GM12865 (cell line): ENCODE measurements at regions not wholly inside any gene's neighbourhood (a gene's known extent, or its start where the extent isn't known, plus 50 kb on each side); places are given as distances from the start of the nearest gene placed in this dataset.

Source experiments
- DNase-seq: peaks from one replicate; pipeline ENCODE4 v3.0.0; 2010; ENCODE audit warnings: low read depth
- H3K4me3 ChIP-seq: 2 replicates; pipeline ENCODE4 v1.5.1; 2011; ENCODE audit warnings: mild to moderate bottlenecking, low read depth, low read length, control low read depth
- TF ChIP-seq, protein P1 (sequence below): IDR thresholded peaks from 2 replicates; pipeline ENCODE4 v1.5.1; 2011; ENCODE audit warnings: low read length, control low read depth, low read depth, inconsistent platforms; ENCODE audit not compliant: insufficient read depth; ENCODE audit errors: missing control alignments

- DNase-seq = no peak
- no peak overlapping the region for H3K4me3 ChIP-seq
- TF ChIP-seq, protein P1, sequence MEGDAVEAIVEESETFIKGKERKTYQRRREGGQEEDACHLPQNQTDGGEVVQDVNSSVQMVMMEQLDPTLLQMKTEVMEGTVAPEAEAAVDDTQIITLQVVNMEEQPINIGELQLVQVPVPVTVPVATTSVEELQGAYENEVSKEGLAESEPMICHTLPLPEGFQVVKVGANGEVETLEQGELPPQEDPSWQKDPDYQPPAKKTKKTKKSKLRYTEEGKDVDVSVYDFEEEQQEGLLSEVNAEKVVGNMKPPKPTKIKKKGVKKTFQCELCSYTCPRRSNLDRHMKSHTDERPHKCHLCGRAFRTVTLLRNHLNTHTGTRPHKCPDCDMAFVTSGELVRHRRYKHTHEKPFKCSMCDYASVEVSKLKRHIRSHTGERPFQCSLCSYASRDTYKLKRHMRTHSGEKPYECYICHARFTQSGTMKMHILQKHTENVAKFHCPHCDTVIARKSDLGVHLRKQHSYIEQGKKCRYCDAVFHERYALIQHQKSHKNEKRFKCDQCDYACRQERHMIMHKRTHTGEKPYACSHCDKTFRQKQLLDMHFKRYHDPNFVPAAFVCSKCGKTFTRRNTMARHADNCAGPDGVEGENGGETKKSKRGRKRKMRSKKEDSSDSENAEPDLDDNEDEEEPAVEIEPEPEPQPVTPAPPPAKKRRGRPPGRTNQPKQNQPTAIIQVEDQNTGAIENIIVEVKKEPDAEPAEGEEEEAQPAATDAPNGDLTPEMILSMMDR = no peak
Observed at GRCh38 chr5:173501922-173502321, 114.5 kb downstream of the BOD1 start.

GRCh38 chr5:173501271-173501670, 115.2 kb downstream of the BOD1 start:
- TF ChIP-seq, protein P1 = no peak
- no peak overlapping the region for H3K4me3 ChIP-seq

DNA sequence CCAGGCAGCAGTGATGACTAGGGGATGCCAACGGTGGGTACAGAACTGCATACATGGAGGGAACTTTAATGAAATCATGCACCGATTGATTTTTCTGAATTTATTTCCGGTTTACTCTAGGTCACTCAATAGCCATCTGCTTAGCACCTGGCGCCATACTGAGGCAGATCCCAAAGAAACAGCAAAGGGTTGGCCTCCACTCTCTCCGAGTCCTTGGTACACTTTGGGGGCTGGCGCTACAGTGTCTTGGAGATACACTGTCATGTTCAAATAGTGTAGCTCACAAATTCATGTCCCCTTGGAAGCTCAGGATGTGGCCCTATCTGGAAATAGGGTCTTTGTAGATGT, 116.3 kb downstream of the BOD1 start:
- TF ChIP-seq, protein P1 = no peak
- DNase-seq = no peak

More at GRCh38 chr5:173501271-173501670, 115.2 kb downstream of the BOD1 start:
- DNase-seq = no peak

GRCh38 chr5:173499471-173500212, 116.8 kb downstream of the BOD1 start:
- no peak for DNase-seq
- no peak overlapping the region for H3K4me3 ChIP-seq
- TF ChIP-seq, protein P1 = no peak

More for the DNA sequence above, 116.3 kb downstream of the BOD1 start:
- H3K4me3 ChIP-seq = no peak overlapping the region

- H3K4me3 ChIP-seq = no peak overlapping the region
- TF ChIP-seq, protein P1 = no peak
- no peak for DNase-seq
Observed at GRCh38 chr5:173498739-173499470, 117.5 kb downstream of the BOD1 start.

DNA sequence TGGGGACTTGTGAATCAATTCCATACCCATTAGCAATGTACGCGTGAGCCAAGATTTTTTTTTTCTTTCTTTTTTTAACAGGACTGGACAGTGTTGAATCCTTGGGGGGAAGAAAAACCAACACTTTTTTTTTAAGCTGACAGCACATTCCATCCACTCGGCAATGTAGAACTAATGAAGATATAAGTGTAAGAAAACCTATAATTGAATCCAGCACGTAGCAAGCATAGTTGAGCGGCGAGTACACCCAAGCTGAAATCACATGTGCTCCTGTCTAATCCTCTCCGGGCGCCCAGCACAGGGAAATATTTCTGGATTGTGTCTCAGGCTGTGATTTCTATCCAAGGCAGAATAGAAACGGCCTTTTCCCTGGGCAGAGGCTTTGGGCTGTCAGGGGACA, 118.2 kb downstream of the BOD1 start:
- TF ChIP-seq, protein P1 = no peak
- no peak overlapping the region for H3K4me3 ChIP-seq
- DNase-seq = no peak
